ENCODE measurements at regions not wholly inside any gene's neighbourhood (a gene's known extent, or its start where the extent isn't known, plus 50 kb on each side); places are given as distances from the start of the nearest gene placed in this dataset.

GRCh38 chr12:124401704-124402221 is 106.9 kb downstream of the RFLNA start:
- Histone ChIP-seq H3K4me2 (ENCODE audit: low read length) (no peak overlapping the region), H3K27me3 (ENCODE audit: insufficient read depth, low read length) (no peaks in the 10 kb centered on the region), H2AFZ (ENCODE audit: low read depth, low read length, poor library complexity, severe bottlenecking) (no peak overlapping the region), H3K4me3 (replicated peaks in 1 of 2; ENCODE audit: low read depth in 1 of 2, low read length in 2 of 2) (no peak overlapping the region), H3K4me1 (ENCODE audit: control insufficient read depth in 1 of 2, insufficient read depth in 2 of 2, low read length in 2 of 2) (peaks cover 0 to 15% of the 10 kb centered on the region in 2 experiments; a peak in 2 of 4 replicates), H3K36me3 (ENCODE audit: control insufficient read depth in 1 of 2, insufficient read depth in 2 of 2, low read length in 2 of 2) (peaks cover 3 to 11% of the 10 kb centered on the region in 2 experiments; a peak in 3 of 4 replicates), H3K27ac (ENCODE audit: low read depth, low read length) (no peak overlapping the region), H3K9me3 (ENCODE audit: control insufficient read depth in 1 of 2, insufficient read depth in 1 of 2, low read depth in 1 of 2, low read length in 2 of 2) (no peaks in the 10 kb centered on the region), H3K79me2 (ENCODE audit: insufficient read depth, low read length) (no peaks in the 10 kb centered on the region), H3K9ac (ENCODE audit: low read length) (no peak overlapping the region), H3K9me2 (ENCODE audit: insufficient read depth) (no peaks in the 10 kb centered on the region), H4K20me1 (ENCODE audit: insufficient read depth) (no peaks in the 10 kb centered on the region)
- intact Hi-C loops (cut with micrococcal nuclease) = no loop called here
- ChIA-PET CTCF (no interaction called here), RAD21 (ENCODE audit: low non-redundant PET in 1 of 2, low total read pairs in 2 of 2, uncharacterized antibody in 2 of 2, unreplicated experiment in 2 of 2) (no interaction called here), POLR2A (no interaction called here)
- no peak for TF ChIP-seq EZH2 (IDR thresholded peaks at IDR 0.05)
- DNase-seq (ENCODE audit: low read depth, low spot score) (no peak), ATAC-seq (no peak)
- BruUV-seq (replicated peaks) = no TSS peak

- no peak overlapping the region for H2AFZ ChIP-seq (ENCODE audit: low read depth, low read length, poor library complexity, severe bottlenecking)
- H3K4me1 ChIP-seq (ENCODE audit: control insufficient read depth in 1 of 2, insufficient read depth in 2 of 2, low read length in 2 of 2) = peaks cover 0 to 31% of the 10 kb centered on the region in 2 experiments; a peak in 3 of 4 replicates
- H3K9me3 ChIP-seq (ENCODE audit: control insufficient read depth in 1 of 2, insufficient read depth in 1 of 2, low read depth in 1 of 2, low read length in 2 of 2) = no peaks in the 10 kb centered on the region
- no peaks in the 10 kb centered on the region for H3K79me2 ChIP-seq (ENCODE audit: insufficient read depth, low read length)
- ChIA-PET POLR2A (no interaction called here), CTCF (interaction anchor here (1.0 kb wide), 1 partner anchor 9 kb away, joined by 6 read pairs; no protein-coding TSS in a partner anchor), RAD21 (ENCODE audit: low non-redundant PET in 1 of 2, low total read pairs in 2 of 2, uncharacterized antibody in 2 of 2, unreplicated experiment in 2 of 2) (no interaction called here)
- TF ChIP-seq POLR2AphosphoS5 (IDR thresholded peaks at IDR 0.05; ENCODE audit: low read depth, low read length) (no peak), SIN3A (IDR thresholded peaks at IDR 0.05; ENCODE audit: low read depth) (no peak), TCF7L2 (IDR thresholded peaks at IDR 0.05; ENCODE audit: borderline replicate concordance, extremely low read depth, insufficient read depth, insufficient read length) (no peak), FOSL1 (IDR thresholded peaks at IDR 0.05; ENCODE audit: low read depth) (no peak), SRF (IDR thresholded peaks at IDR 0.05; ENCODE audit: low read depth) (no peak), YY1 (IDR thresholded peaks at IDR 0.05; ENCODE audit: extremely low read depth, insufficient replicate concordance, low read depth, low read length) (no peak), EZH2 (IDR thresholded peaks at IDR 0.05) (no peak), CBX3 (IDR thresholded peaks at IDR 0.05; ENCODE audit: low read depth) (no peak), ZFX (IDR thresholded peaks at IDR 0.05) (no peak), ZNF274 (IDR thresholded peaks at IDR 0.05; ENCODE audit: low read depth, low read length) (no peak)
- TF ChIP-seq, protein P1, sequence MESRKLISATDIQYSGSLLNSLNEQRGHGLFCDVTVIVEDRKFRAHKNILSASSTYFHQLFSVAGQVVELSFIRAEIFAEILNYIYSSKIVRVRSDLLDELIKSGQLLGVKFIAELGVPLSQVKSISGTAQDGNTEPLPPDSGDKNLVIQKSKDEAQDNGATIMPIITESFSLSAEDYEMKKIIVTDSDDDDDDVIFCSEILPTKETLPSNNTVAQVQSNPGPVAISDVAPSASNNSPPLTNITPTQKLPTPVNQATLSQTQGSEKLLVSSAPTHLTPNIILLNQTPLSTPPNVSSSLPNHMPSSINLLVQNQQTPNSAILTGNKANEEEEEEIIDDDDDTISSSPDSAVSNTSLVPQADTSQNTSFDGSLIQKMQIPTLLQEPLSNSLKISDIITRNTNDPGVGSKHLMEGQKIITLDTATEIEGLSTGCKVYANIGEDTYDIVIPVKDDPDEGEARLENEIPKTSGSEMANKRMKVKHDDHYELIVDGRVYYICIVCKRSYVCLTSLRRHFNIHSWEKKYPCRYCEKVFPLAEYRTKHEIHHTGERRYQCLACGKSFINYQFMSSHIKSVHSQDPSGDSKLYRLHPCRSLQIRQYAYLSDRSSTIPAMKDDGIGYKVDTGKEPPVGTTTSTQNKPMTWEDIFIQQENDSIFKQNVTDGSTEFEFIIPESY (IDR thresholded peaks at IDR 0.05; ENCODE audit: extremely low read depth, insufficient replicate concordance, low read length) = no peak
- DNase-seq (ENCODE audit: low read depth, low spot score) = no peak
- no peak overlapping the region for H3K9ac ChIP-seq (ENCODE audit: low read length)
- no peaks in the 10 kb centered on the region for H3K9me2 ChIP-seq (ENCODE audit: insufficient read depth)
- H3K4me3 ChIP-seq (replicated peaks in 1 of 2; ENCODE audit: low read depth in 1 of 2, low read length in 2 of 2) = no peak overlapping the region
- no peak for ATAC-seq
- no peaks in the 10 kb centered on the region for H4K20me1 ChIP-seq (ENCODE audit: insufficient read depth)
- H3K27ac ChIP-seq (ENCODE audit: low read depth, low read length) = no peak overlapping the region
- H3K36me3 ChIP-seq (ENCODE audit: control insufficient read depth in 1 of 2, insufficient read depth in 2 of 2, low read length in 2 of 2) = peaks cover 3 to 11% of the 10 kb centered on the region in 2 experiments; a peak in 3 of 4 replicates
- BruUV-seq (replicated peaks) = no TSS peak
- intact Hi-C loops (cut with micrococcal nuclease) = no loop called here
- H3K4me2 ChIP-seq (ENCODE audit: low read length) = no peak overlapping the region
- no peaks in the 10 kb centered on the region for H3K27me3 ChIP-seq (ENCODE audit: insufficient read depth, low read length)
These were observed 105.2 kb downstream of the RFLNA start for GRCh38 chr12:124400124-124400523.
